K562 (cell line): ENCODE measurements at regions not wholly inside any gene's neighbourhood (a gene's known extent, or its start where the extent isn't known, plus 50 kb on each side); places are given as distances from the start of the nearest gene placed in this dataset.

Source experiments
- CHD7 ChIP-seq: fragments of 200-600 bp; sonication (generic); IDR thresholded peaks from one replicate; pipeline ENCODE4 v1.6.1; 2012; ENCODE audit warnings: mild to moderate bottlenecking, low read depth, low read length, inconsistent platforms
- HLTF ChIP-seq: fragments of 450-650 bp; IDR thresholded peaks from 2 replicates; pipeline ENCODE4 v1.6.1; 2016
- HNRNPH1 ChIP-seq: fragments of 200-400 bp; formaldehyde crosslinking; optimal IDR thresholded peaks from 2 replicates; pipeline ENCODE3; 2017; ENCODE audit warnings: low read depth, mild to moderate bottlenecking, low read length, moderate library complexity
- MYC ChIP-seq, 2 experiments: fragments of 250-450 bp in 1 of 2; sonication (Bioruptor Pico) in 1 of 2; IDR thresholded peaks; 2 replicates each; pipeline versions ENCODE4 v1.5.1 to v1.6.1; 2012 to 2021; ENCODE audit warnings: low read depth in 2 of 2, borderline replicate concordance in 1 of 2, improper control_type of control experiment in 1 of 2, low read length in 1 of 2, mild to moderate bottlenecking in 1 of 2, moderate library complexity in 1 of 2
- ZBTB12 ChIP-seq: fragments of 250-450 bp; sonication (Bioruptor Pico); IDR thresholded peaks from 2 replicates; pipeline ENCODE4 v1.4.0; 2020
- ZNF140 ChIP-seq: fragments of 250-450 bp; sonication (Bioruptor Pico); IDR thresholded peaks from 2 replicates; pipeline ENCODE4 v1.8.0; 2021; ENCODE audit warnings: moderate library complexity, mild to moderate bottlenecking, inconsistent platforms
- ZNF561 ChIP-seq: fragments of 450-650 bp; formaldehyde crosslinking; conservative IDR thresholded peaks from 2 replicates; pipeline ENCODE4 v1.4.0; 2020; ENCODE audit warnings: mild to moderate bottlenecking, moderate library complexity
- ZNF644 ChIP-seq: fragments of 200-800 bp; sonication (Bioruptor generic); IDR thresholded peaks from 2 replicates; pipeline ENCODE4 v1.6.1; 2016; ENCODE audit warnings: low read depth, missing genetic modification characterization, missing compliant biosample characterization

- no peak for TF ChIP-seq CHD7
- no peak for TF ChIP-seq ZNF561 (CRISPR knock-in tag)
- TF ChIP-seq HLTF = no peak
- TF ChIP-seq HNRNPH1 = no peak
- no peak for TF ChIP-seq ZNF644 (tag)
- TF ChIP-seq MYC (IDR thresholded peaks at IDR 0.05; ENCODE audit: low read depth, low read length) = no peak
- no peak for TF ChIP-seq MYC (CRISPR knock-in tag; IDR thresholded peaks at IDR 0.05; ENCODE audit: borderline replicate concordance, low read depth)
- no peak for TF ChIP-seq ZBTB12 (CRISPR knock-in tag)
- no peak for TF ChIP-seq ZNF140 (CRISPR knock-in tag)
Measured at GRCh38 chr2:18396329-18397010, 164.0 kb downstream of the RDH14 start (continued).
